Uterus (tissue), 3 donors: ENCODE measurements at regions not wholly inside any gene's neighbourhood (a gene's known extent, or its start where the extent isn't known, plus 50 kb on each side); places are given as distances from the start of the nearest gene placed in this dataset.

Experiments used
- DNase-seq, 2 donors: peaks; one replicate each; pipeline ENCODE4 v3.0.0-alpha.2; 2019 to 2020
- H3K27ac ChIP-seq, 2 donors: fragments of 200-600 bp; sonication (generic); 1 replicate in 1 of 2; 2 replicates in 1 of 2; pipeline ENCODE4 v1.5.1; 2016 to 2018
- H3K27me3 ChIP-seq, 2 donors: fragments of 200-600 bp; sonication (generic); one replicate each; pipeline ENCODE4 v1.5.1; 2018 to 2019; ENCODE audit warnings: control low read depth in 1 of 2
- H3K36me3 ChIP-seq, 2 donors: fragments of 200-600 bp; sonication (generic); one replicate each; pipeline ENCODE4 v1.5.1; 2019; ENCODE audit warnings: control low read depth in 1 of 2
- H3K4me1 ChIP-seq, 2 donors: fragments of 200-600 bp; sonication (generic); one replicate each; pipeline ENCODE4 v1.5.1; 2018 to 2019; ENCODE audit warnings: control low read depth in 1 of 2
- H3K4me3 ChIP-seq, 2 donors: fragments of 200-600 bp; sonication (generic); 1 replicate in 1 of 2; 2 replicates in 1 of 2; pipeline ENCODE4 v1.5.1; 2018 to 2019; ENCODE audit warnings: mild to moderate bottlenecking in 1 of 2
- H3K9me3 ChIP-seq, 2 donors: fragments of 200-600 bp; sonication (generic); one replicate each; pipeline ENCODE4 v1.5.1; 2019; ENCODE audit warnings: control low read depth in 1 of 2
- POLR2A ChIP-seq, 2 donors: fragments of 450-650 bp; IDR thresholded peaks; one replicate each; pipeline ENCODE4 v1.6.1; 2016; ENCODE audit warnings: antibody characterized with exemption in 2 of 2, mild to moderate bottlenecking in 1 of 2, moderate library complexity in 1 of 2
- intact Hi-C: fragments of 100-400 bp; cut with DNase I; formaldehyde crosslinking; loops from one replicate; pipeline ENCODE4 v1.15.1; 2023; ENCODE audit warnings: low total_unique reads
- TF ChIP-seq, protein P1 (sequence below), 4 experiments: fragments of 200-600 bp in 2 of 4; fragments of 450-650 bp in 2 of 4; sonication (generic) in 2 of 4; IDR thresholded peaks; one replicate each; pipeline ENCODE4 v1.5.1; 2016 to 2019; ENCODE audit warnings: antibody characterized with exemption in 4 of 4, mild to moderate bottlenecking in 2 of 4, moderate library complexity in 1 of 4
- donor health status: DM: yes; HTN: yes; CAD: no.

DNA sequence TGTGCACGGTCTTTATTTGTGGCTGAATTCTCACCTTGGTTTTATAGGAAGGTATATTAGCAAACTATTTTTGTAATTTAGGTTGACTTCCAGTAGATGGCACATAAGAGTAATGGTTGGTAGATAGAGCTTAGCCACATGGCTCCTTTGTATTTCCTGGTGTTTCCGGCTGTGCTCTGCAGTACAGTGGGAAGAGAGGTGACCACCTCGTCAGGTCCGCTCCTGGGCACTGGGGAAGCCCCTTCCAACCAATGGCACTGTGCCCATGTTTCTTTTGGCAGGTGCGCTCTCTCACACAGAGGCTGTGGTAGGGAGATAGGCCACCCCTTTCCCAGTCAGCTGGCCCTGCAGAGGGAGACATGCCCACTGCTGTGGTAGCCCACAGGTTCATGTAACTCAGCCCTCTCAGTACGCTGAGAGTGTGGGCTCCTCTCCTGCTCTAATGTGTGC lies 74.3 kb upstream of the ATP12A start:
- no peaks in the 10 kb centered on the region for H3K4me1 ChIP-seq
- no peak for DNase-seq
- intact Hi-C loops = no loop called here
- H3K27me3 ChIP-seq = no peaks in the 10 kb centered on the region
- no peak for TF ChIP-seq POLR2A (IDR thresholded peaks at IDR 0.05)
- TF ChIP-seq, protein P1, sequence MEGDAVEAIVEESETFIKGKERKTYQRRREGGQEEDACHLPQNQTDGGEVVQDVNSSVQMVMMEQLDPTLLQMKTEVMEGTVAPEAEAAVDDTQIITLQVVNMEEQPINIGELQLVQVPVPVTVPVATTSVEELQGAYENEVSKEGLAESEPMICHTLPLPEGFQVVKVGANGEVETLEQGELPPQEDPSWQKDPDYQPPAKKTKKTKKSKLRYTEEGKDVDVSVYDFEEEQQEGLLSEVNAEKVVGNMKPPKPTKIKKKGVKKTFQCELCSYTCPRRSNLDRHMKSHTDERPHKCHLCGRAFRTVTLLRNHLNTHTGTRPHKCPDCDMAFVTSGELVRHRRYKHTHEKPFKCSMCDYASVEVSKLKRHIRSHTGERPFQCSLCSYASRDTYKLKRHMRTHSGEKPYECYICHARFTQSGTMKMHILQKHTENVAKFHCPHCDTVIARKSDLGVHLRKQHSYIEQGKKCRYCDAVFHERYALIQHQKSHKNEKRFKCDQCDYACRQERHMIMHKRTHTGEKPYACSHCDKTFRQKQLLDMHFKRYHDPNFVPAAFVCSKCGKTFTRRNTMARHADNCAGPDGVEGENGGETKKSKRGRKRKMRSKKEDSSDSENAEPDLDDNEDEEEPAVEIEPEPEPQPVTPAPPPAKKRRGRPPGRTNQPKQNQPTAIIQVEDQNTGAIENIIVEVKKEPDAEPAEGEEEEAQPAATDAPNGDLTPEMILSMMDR (IDR thresholded peaks at IDR 0.05) = no peak
- H3K9me3 ChIP-seq = peaks cover 0 to 8% of the 10 kb centered on the region in 2 donors
- H3K27ac ChIP-seq = no peak overlapping the region
- H3K4me3 ChIP-seq = no peak overlapping the region
- no peaks in the 10 kb centered on the region for H3K36me3 ChIP-seq

DNA sequence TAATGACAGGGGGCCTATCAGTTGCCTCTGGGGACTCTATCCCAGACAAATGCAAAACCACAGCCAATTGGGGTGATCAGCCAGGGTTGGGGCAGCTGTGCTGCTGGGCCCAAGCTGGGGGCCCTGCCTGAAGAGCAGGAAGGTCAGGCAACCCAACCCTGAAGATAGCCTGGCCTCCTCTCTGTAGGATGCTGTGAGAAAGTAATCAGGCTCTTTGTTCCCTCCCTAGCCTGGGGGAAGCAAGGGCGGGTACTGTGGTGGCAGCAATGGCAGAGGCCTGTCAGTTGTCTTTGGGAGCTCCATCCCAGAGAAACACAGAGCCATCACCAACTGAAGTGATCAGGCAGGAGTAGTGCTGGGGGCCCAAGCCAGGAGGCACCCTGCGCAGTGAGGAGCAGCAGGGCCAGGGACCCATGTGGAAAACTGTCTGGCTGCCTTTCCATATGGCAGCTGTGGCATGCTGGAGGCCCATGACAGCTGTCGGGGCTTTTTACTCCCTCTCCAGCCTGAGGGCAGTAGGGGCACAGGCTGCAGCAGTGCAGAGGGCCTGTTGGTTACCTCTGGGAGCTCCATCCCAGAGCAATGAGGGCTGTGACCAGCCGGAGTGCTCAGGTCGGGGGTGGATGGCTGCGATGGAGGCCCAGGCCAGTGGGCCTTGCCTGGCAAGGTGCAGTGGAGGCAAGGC lies 73.6 kb upstream of the ATP12A start:
- DNase-seq = no peak
- TF ChIP-seq, protein P1 (IDR thresholded peaks at IDR 0.05) = no peak
- Histone ChIP-seq H3K27ac (no peak overlapping the region), H3K4me3 (no peak overlapping the region), H3K4me1 (no peaks in the 10 kb centered on the region), H3K36me3 (no peaks in the 10 kb centered on the region), H3K27me3 (no peaks in the 10 kb centered on the region), H3K9me3 (peaks cover 0 to 8% of the 10 kb centered on the region in 2 donors)
- intact Hi-C loops = no loop called here

DNA sequence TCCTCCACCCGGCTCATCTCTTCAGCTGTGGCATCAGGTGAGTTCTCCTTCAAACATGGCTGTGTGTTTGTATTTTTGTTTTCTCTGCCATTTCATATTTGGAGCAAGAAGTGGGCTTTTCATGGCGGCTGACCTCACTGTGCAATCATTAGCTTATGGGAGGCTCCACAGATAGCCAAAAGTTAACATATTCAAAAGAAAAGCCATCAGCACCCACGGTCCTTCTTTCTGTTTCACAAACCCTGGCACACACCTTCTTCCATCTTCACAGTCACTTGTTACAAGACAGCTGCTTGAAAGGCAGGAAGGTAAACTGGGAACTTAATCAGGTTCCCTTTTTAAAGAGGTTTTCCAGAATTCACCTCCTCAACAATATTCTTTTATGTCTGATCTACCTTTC lies 69.3 kb upstream of the ATP12A start:
- H3K36me3 ChIP-seq = no peaks in the 10 kb centered on the region
- no peak overlapping the region for H3K27ac ChIP-seq
- no peaks in the 10 kb centered on the region for H3K4me1 ChIP-seq
- TF ChIP-seq POLR2A (IDR thresholded peaks at IDR 0.05) = no peak
- TF ChIP-seq, protein P1 (IDR thresholded peaks at IDR 0.05) = no peak
- no peaks in the 10 kb centered on the region for H3K9me3 ChIP-seq
- no peak for DNase-seq
- intact Hi-C loops = no loop called here
- H3K27me3 ChIP-seq = no peaks in the 10 kb centered on the region
- no peak overlapping the region for H3K4me3 ChIP-seq

DNA sequence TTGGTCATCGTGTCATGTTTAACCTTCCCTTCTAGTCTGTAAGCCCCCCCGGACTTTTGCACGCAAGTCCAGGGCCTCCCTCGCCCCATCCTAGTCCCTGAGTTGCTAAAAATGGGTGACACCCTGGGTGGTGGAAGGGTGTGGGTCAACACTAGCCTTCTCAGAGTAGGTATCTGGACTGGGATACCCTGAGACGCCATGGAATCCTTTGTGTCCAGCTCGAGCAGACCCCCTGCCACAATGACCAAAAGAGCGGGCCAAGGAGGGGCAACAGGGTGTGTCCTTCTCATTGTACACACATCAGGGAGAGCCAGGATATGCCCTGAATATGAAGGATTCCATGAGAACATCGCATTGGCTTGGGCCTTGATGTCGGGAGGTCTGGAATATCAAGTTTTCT lies 67.5 kb upstream of the ATP12A start:
- Histone ChIP-seq H3K9me3 (no peaks in the 10 kb centered on the region), H3K27me3 (no peaks in the 10 kb centered on the region), H3K36me3 (no peaks in the 10 kb centered on the region), H3K4me1 (no peaks in the 10 kb centered on the region), H3K27ac (no peak overlapping the region), H3K4me3 (no peak overlapping the region)
- no peak for DNase-seq
- TF ChIP-seq POLR2A (IDR thresholded peaks at IDR 0.05) = no peak
- TF ChIP-seq, protein P1 (IDR thresholded peaks at IDR 0.05) = no peak
- intact Hi-C loops = no loop called here

DNA sequence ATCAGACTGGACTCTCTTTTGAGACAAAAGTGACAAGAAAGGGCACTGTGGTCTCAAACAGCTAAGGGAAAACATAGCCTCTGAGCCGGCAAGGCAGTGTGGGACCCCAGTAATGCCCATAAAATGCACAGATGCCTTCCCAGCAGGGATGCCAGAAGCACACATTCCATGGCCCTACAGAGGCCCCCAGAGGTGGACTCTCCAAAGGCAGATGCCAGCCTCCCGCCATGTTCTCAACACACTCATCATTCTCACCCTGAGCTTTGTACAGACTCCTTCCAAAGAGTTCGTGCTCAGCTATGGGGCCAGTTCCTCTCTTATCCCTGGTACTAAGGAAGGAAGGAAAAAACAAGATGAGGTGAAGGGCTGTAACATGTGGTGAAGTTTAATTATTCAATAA lies 67.1 kb upstream of the ATP12A start:
- no peak for DNase-seq
- intact Hi-C loops = no loop called here
- no peaks in the 10 kb centered on the region for H3K9me3 ChIP-seq
- H3K4me1 ChIP-seq = no peaks in the 10 kb centered on the region
- no peak overlapping the region for H3K4me3 ChIP-seq
- no peak overlapping the region for H3K27ac ChIP-seq
- no peaks in the 10 kb centered on the region for H3K36me3 ChIP-seq
- TF ChIP-seq POLR2A (IDR thresholded peaks at IDR 0.05) = no peak
- TF ChIP-seq, protein P1 (IDR thresholded peaks at IDR 0.05) = no peak
- no peaks in the 10 kb centered on the region for H3K27me3 ChIP-seq
